ENCODE measurements at regions not wholly inside any gene's neighbourhood (a gene's known extent, or its start where the extent isn't known, plus 50 kb on each side); places are given as distances from the start of the nearest gene placed in this dataset.
"Not testable (repeated sequence)": the region's sequence is repeated elsewhere in the genome, so short reads cannot be mapped to it uniquely, and the experiment has no call there.

GRCh38 chr16:49940464-49941224 is 84.4 kb upstream of the CNEP1R1 start:
- DNase-seq (ENCODE audit: low spot score) = no peak

DNA sequence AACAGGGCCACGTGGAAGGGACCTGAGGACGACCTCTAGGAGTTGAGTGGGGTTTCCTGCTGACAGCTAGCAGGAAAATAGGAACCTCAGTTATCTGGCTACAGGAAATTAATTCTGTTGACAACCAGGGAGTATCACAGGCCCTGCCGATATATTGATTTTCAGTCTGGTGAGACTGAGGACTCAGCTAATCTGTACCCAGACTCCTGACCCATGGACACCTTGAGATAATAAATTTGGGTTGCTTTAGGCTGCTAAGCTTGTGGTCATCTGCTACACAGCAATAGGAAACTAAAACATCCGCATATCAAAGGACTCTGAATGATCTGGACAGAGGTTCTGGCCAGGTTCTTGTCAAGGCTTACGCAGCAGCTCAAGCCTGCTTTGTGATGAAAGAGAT is 80.8 kb upstream of the CNEP1R1 start:
- no peak for DNase-seq (ENCODE audit: low spot score)

- DNase-seq (ENCODE audit: low spot score) = no peak
Observed at GRCh38 chr16:49947907-49948678, 76.9 kb upstream of the CNEP1R1 start.

GRCh38 chr16:49951574-49952195 is 73.3 kb upstream of the CNEP1R1 start:
- DNase-seq (ENCODE audit: low spot score) = no peak

GRCh38 chr16:49952386-49952785 is 72.6 kb upstream of the CNEP1R1 start:
- no peak for DNase-seq (ENCODE audit: low spot score)

- DNase-seq (ENCODE audit: low spot score) = no peak
Observed at GRCh38 chr16:49953090-49953489, 71.9 kb upstream of the CNEP1R1 start.

GRCh38 chr16:49955858-49956257 is 69.2 kb upstream of the CNEP1R1 start:
- DNase-seq (ENCODE audit: low spot score) = no peak

- no peak for DNase-seq (ENCODE audit: low spot score)
Observed at GRCh38 chr16:49956915-49957314, 68.1 kb upstream of the CNEP1R1 start.

GRCh38 chr16:49958448-49958847 is 66.6 kb upstream of the CNEP1R1 start:
- DNase-seq (ENCODE audit: low spot score) = no peak

DNA sequence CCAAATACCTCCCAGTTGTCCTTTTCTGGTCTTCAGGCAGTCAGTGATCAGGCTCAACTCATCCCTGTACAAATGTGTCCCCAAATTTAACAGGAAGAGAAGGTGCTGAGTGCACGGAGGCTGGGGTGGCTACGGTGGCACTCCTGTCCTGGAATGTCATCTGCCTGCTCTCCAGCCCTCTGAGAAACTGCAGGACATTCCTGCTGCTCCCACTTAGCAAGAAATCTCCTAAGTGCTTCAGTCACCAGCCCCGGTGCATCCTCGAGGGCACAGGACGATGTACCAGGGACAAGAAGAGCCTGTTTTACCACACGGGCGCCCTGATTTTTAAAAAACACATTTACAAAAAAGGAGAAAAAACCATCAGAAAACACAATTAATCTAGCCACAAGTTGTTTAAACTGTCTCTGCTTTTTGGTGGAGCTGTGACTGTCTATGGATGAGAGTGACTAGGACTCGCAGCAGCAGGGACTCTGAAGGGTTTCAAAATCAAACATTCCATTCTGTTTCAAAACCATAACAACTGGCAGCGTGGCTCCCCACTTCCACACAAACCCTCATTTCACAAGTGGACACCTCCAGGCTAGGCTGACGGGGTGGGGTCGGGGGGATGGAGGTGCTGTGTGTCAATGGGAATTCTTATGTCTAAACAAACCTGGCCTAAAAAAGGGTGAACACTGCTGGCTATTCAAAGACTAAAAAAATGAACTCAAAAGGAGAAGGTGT is 65.3 kb upstream of the CNEP1R1 start:
- no peak for DNase-seq (ENCODE audit: low spot score)

- DNase-seq (ENCODE audit: low spot score) = no peak
Observed at GRCh38 chr16:49961089-49961488, 63.9 kb upstream of the CNEP1R1 start.

DNA sequence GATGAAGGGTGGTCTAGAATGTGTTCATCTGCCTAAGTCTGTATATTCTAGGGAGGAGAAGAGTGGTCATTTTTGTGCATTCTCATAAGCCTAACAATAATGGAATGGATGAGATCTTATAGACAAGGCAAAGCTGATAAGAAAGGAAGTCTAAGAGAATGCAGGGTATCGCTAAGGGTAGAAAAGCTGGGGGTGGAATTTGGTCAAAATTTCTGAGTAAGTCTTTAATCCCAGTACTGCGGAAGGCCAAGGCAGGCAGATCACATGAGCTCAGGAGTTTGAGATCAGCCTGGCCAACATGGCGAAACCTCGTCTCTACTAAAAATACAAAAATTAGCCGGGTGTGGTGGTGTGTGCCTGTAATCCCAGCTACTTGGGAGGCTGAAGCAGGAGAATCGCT is 62.5 kb upstream of the CNEP1R1 start:
- not testable (repeated sequence) for DNase-seq (ENCODE audit: low spot score)

DNA sequence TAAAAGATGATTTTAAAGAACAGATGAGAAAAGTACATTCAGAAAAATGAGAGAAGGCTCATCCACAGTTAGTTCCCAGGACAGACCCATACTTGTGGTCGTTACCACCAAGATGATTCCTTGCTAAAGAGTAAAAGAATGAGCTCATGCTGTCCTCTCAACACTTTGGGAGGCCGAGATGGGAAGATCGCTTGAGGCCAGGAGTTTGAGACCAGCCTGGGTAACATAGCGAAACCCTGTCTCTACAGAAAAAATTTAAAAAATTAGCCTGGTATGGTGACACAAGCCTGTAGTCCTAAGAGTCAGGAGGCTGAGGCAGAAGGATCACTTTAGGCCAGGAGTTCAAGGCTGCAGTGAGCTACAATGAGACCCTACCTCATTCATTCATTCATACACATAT is 60.7 kb upstream of the CNEP1R1 start:
- no peak for DNase-seq (ENCODE audit: low spot score)

GRCh38 chr16:49964973-49965372 is 60.1 kb upstream of the CNEP1R1 start:
- no peak for DNase-seq (ENCODE audit: low spot score)

GRCh38 chr16:49967012-49967559 is 57.9 kb upstream of the CNEP1R1 start:
- no peak for DNase-seq (ENCODE audit: low spot score)

DNA sequence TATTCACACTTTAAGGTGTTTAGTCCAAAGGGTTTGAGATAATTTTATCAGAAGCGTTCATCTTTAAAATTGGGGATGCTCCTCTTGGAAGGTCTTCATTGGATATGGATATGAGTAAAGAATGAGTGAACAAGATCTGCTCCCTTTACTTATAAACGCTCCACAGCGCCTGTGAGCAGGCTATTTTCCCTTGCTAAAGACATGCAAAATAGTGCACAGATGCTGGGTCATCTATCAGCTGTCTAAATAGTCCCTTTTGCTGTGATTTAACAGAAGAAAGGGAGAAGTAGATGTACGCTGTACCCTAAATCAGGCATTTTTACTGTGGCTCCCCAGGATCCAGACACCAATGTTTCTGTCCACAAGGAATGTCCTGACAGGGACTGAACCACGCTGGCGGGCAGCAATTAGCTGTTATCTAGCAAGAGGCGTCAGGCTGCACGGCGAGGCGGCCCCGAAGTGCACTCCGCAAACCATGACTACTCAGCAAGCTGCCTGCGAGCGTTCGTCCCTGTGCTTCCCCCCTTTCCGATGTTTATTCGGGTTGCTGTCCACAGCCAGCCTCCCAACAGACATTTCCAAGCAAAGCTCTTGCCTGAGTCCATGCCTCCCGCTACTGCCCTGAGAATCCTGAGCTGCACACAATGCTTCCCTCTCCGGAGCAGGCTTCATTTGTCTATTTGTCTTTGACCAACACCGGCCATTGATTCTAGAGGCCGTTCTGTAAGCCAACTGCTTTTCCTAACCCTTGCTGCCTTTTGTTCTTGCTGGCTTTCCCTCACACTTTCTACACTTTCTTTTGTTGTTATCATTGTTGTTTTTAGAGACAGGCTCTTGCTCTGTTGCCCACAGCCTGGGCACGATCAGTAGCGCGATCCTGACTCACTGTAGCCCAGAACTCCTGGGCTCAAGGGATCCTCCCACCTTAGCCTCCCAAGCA is 55.7 kb upstream of the CNEP1R1 start:
- DNase-seq (ENCODE audit: low spot score) = no peak

DNA sequence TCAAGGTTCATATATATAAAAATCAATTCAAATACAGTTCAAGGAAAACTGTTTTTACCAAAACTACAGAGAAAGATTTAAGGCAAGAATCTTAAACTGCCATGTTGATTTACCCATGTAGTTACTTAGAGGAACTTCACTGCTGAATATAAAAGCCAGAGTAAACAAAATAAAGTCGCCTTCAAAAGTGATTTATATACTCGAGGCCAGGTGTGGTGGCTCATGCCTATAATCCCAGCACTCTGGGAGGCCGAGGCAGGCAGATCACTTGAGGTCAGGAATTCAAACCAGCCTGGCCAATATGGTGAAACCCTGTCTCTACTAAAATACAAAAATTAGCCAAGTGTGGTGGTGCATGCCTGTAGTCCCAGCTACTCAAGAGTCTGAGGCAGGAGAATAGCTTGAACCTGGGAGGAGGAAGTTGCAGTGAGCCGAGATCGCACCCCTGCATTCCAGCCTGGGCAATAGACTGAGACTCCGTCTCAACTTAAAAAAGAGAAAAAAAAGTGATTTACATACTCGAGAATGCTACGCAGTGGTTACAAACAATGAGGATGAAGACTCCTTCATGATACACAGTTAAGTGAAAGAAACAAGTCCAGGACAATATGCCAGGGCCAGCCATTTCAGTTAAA is 54.1 kb upstream of the CNEP1R1 start:
- no peak for DNase-seq (ENCODE audit: low spot score)

- DNase-seq (ENCODE audit: low spot score) = no peak
Observed at GRCh38 chr16:49972280-49972679, 52.7 kb upstream of the CNEP1R1 start.

GRCh38 chr16:49972961-49973360 is 52.1 kb upstream of the CNEP1R1 start:
- DNase-seq (ENCODE audit: low spot score) = no peak
